ENCODE measurements at regions not wholly inside any gene's neighbourhood (a gene's known extent, or its start where the extent isn't known, plus 50 kb on each side); places are given as distances from the start of the nearest gene placed in this dataset.

- Histone ChIP-seq H3K9me3 (ENCODE audit: control insufficient read depth, insufficient read depth, low read depth, low read length) (peaks cover 7% of the 10 kb centered on the region; the same call in 1 of the 2 replicates), H3K4me1 (ENCODE audit: control insufficient read depth, insufficient read depth, low read length) (no peaks in the 10 kb centered on the region), H3K27ac (ENCODE audit: low read length) (no peak overlapping the region), H3K36me3 (ENCODE audit: control insufficient read depth, insufficient read depth, low read length) (no peaks in the 10 kb centered on the region), H3K4me3 (ENCODE audit: low read depth in 2 of 2, low read length in 2 of 2) (no peak overlapping the region), H3K27me3 (ENCODE audit: control insufficient read depth, insufficient read depth, low read length) (no peaks in the 10 kb centered on the region)
- CTCF ChIA-PET, result no interaction called here
- no peak for DNase-seq (ENCODE audit: low read depth, low spot score)
- TF ChIP-seq SIN3A (IDR thresholded peaks at IDR 0.05; ENCODE audit: borderline replicate concordance, insufficient read depth, low read depth, low read length), result no peak
- ATAC-seq, result no peak
- intact Hi-C loops (cut with micrococcal nuclease; ENCODE audit: unreplicated experiment) (no loop called here), in situ Hi-C loops (cut with HindIII; ENCODE audit: low pct_unique_long_range_greater_than_20kb, low sequenced_read_pairs) (no loop called here)
- no TSS peak for BruUV-seq (replicated peaks)
- POLR2A ChIA-PET, result no interaction called here
Observed at GRCh38 chr1:239456788-239457187, 70.4 kb downstream of the CHRM3 start.

DNA sequence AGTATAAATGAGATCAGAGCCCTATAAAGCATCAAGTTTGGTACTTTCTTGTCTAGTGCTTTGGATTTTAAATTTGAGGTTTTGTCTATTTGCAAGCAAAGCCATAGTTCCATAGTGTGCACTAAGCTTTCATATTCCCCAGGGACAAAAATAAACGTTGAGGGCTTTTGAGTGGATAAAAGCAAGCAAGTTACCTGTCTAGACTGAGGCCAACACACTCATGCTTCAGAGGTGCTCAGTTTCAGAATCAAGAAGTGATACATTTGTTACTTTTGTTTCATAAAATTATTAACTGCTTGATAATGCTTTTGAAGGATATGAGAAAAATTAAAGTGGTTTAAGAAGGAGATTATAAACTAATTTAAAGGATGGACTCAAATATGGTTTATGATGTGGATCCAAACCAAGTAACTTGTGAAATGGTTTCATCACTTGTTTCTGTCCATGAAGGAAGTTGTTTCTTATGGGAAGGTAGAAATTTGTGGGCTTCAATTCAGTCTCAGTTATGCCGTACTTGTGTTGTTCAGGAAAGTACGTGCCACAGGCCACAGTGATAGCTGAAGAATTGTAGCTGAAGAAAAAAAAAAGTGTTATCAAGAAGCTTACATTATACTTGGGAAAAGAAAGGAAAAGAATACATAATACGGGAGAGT, 71.2 kb downstream of the CHRM3 start:
- ChIA-PET POLR2A (interaction anchor here (0.7 kb wide), 1 partner anchor 229 kb away, joined by 4 read pairs; no protein-coding TSS in a partner anchor), CTCF (no interaction called here)

DNA sequence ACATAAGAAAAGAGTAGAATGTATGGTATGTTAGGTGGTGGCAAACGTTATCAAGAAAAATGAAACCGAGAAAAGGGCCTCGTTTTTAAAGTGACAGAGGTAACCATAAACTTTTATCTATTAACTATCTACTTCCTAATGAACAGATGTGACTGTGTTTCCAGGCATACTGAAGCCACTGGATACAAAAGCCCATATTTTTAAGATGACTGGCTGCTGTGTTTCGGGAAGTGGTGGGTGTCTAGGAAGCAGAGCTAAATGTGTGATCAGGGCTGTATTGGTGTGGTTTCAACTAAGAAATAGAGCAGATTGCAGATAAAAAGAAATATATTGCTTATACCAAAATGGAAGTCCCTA, 71.8 kb downstream of the CHRM3 start:
- H3K4me3 ChIP-seq (ENCODE audit: low read depth in 2 of 2, low read length in 2 of 2), result no peak overlapping the region
- in situ Hi-C loops (cut with HindIII; ENCODE audit: low pct_unique_long_range_greater_than_20kb, low sequenced_read_pairs), result no loop called here
- peaks cover 7% of the 10 kb centered on the region; the same call in 1 of the 2 replicates for H3K9me3 ChIP-seq (ENCODE audit: control insufficient read depth, insufficient read depth, low read depth, low read length)
- ChIA-PET POLR2A (interaction anchor here (0.7 kb wide), 1 partner anchor 228 kb away, joined by 4 read pairs; no protein-coding TSS in a partner anchor), CTCF (interaction anchor here (0.6 kb wide), 1 partner anchor 311 kb away, joined by 5 read pairs; no protein-coding TSS in a partner anchor)
- BruUV-seq (replicated peaks), result no TSS peak
- ATAC-seq, result no peak
- DNase-seq (ENCODE audit: low read depth, low spot score), result no peak
- H3K27me3 ChIP-seq (ENCODE audit: control insufficient read depth, insufficient read depth, low read length), result no peaks in the 10 kb centered on the region
- no peak overlapping the region for H3K27ac ChIP-seq (ENCODE audit: low read length)
- H3K36me3 ChIP-seq (ENCODE audit: control insufficient read depth, insufficient read depth, low read length), result no peaks in the 10 kb centered on the region
- intact Hi-C loops (cut with micrococcal nuclease; ENCODE audit: unreplicated experiment), result no loop called here
- no peaks in the 10 kb centered on the region for H3K4me1 ChIP-seq (ENCODE audit: control insufficient read depth, insufficient read depth, low read length)
- TF ChIP-seq, protein P1, sequence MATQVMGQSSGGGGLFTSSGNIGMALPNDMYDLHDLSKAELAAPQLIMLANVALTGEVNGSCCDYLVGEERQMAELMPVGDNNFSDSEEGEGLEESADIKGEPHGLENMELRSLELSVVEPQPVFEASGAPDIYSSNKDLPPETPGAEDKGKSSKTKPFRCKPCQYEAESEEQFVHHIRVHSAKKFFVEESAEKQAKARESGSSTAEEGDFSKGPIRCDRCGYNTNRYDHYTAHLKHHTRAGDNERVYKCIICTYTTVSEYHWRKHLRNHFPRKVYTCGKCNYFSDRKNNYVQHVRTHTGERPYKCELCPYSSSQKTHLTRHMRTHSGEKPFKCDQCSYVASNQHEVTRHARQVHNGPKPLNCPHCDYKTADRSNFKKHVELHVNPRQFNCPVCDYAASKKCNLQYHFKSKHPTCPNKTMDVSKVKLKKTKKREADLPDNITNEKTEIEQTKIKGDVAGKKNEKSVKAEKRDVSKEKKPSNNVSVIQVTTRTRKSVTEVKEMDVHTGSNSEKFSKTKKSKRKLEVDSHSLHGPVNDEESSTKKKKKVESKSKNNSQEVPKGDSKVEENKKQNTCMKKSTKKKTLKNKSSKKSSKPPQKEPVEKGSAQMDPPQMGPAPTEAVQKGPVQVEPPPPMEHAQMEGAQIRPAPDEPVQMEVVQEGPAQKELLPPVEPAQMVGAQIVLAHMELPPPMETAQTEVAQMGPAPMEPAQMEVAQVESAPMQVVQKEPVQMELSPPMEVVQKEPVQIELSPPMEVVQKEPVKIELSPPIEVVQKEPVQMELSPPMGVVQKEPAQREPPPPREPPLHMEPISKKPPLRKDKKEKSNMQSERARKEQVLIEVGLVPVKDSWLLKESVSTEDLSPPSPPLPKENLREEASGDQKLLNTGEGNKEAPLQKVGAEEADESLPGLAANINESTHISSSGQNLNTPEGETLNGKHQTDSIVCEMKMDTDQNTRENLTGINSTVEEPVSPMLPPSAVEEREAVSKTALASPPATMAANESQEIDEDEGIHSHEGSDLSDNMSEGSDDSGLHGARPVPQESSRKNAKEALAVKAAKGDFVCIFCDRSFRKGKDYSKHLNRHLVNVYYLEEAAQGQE (IDR thresholded peaks at IDR 0.05; ENCODE audit: insufficient read depth in 1 of 2, low read depth in 2 of 2, low read length in 1 of 2), result no peak
- no peak for TF ChIP-seq CTCF (IDR thresholded peaks at IDR 0.05)

More for the DNA sequence above, 71.2 kb downstream of the CHRM3 start:
- TF ChIP-seq POLR2AphosphoS5 (IDR thresholded peaks at IDR 0.05; ENCODE audit: low read depth, low read length), result no peak
- in situ Hi-C loops (cut with HindIII; ENCODE audit: low pct_unique_long_range_greater_than_20kb, low sequenced_read_pairs), result no loop called here
- no peak overlapping the region for H3K27ac ChIP-seq (ENCODE audit: low read length)
- no peak for ATAC-seq
- no peak overlapping the region for H3K4me3 ChIP-seq (ENCODE audit: low read depth in 2 of 2, low read length in 2 of 2)
- no peak for DNase-seq (ENCODE audit: low read depth, low spot score)
- peaks cover 7% of the 10 kb centered on the region; the same call in 1 of the 2 replicates for H3K9me3 ChIP-seq (ENCODE audit: control insufficient read depth, insufficient read depth, low read depth, low read length)
- H3K27me3 ChIP-seq (ENCODE audit: control insufficient read depth, insufficient read depth, low read length), result no peaks in the 10 kb centered on the region
- BruUV-seq (replicated peaks), result no TSS peak
- intact Hi-C loops (cut with micrococcal nuclease; ENCODE audit: unreplicated experiment), result no loop called here
- H3K36me3 ChIP-seq (ENCODE audit: control insufficient read depth, insufficient read depth, low read length), result no peaks in the 10 kb centered on the region
- H3K4me1 ChIP-seq (ENCODE audit: control insufficient read depth, insufficient read depth, low read length), result no peaks in the 10 kb centered on the region
